Stimulated activated CD8-positive, alpha-beta memory T cell treated with anti-CD3 and anti-CD28 coated beads, Interleukin-15, amount 100 ng/mL, for 24 hours (primary cell): ENCODE measurements at regions not wholly inside any gene's neighbourhood (a gene's known extent, or its start where the extent isn't known, plus 50 kb on each side); places are given as distances from the start of the nearest gene placed in this dataset.
"Not testable (repeated sequence)": the region's sequence is repeated elsewhere in the genome, so short reads cannot be mapped to it uniquely, and the experiment has no call there.

ENCODE experiments used
- DNase-seq: peaks from one replicate; pipeline ENCODE4 v3.0.0-alpha.2; 2020; ENCODE audit warnings: low read depth

DNA sequence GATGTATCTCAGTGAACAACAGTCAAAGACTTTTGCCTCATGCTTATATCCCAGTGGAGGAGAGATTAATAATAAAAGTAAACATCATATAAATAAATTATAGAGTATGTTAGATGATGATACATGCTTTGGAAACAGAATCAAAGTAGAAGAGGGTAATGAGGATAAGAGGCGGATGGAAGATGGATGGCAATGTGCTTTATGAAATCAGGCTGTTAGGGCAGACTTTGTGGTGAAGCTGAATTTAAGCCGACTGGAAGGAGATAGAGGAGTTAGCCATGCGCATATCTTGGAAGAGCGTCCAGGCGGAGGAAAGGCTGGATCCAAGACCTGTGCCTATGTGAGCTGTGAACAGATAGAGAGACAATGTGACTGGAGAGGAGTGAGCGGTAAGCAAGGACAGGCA, 74.9 kb upstream of the GUCY1A1 start:
- DNase-seq = no peak

- no peak for DNase-seq
These were observed 75.7 kb upstream of the GUCY1A1 start for GRCh38 chr4:155590796-155591585.

GRCh38 chr4:155588437-155588836, 78.2 kb upstream of the GUCY1A1 start:
- no peak for DNase-seq

DNA sequence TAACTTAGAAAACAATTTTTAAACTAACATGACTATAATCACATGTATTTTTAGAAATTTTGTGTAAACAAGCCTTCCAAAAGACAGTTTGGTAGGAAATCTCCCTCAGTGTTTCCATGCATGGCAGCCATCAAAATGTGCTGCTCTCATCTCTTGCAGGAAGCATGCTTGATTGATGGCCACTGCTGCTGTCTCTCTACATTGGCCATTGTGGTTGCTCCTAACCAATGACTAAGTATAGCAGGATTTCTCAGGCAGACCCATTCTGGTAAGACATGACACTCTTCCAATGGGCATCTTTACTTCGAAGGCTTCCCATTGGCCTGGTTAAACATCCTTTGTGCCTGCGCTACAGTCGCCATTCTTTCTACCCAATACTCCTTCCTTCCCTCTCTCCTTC, 78.9 kb upstream of the GUCY1A1 start:
- DNase-seq = no peak

DNA sequence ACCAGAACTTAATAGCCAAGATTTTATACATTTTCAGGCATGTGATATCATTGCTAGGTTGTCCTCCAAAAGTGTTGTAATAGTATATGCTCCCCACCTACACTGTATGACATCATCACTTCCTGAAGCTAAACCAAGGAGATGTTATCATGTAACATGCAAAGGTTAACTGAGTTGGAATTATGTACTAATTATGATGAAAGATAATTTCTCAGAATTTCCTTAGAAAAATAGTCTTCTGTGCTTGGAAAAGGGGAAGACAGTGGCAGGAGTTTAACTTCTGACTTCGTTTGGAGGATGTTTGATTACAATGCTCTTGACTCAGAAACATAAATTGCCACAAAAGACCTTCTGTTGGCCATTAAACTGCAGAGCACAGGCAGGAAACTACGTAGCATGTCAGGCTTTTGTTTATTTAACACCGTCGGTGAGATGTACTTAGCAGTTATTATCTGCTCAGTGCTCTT, 83.6 kb upstream of the GUCY1A1 start:
- no peak for DNase-seq

DNA sequence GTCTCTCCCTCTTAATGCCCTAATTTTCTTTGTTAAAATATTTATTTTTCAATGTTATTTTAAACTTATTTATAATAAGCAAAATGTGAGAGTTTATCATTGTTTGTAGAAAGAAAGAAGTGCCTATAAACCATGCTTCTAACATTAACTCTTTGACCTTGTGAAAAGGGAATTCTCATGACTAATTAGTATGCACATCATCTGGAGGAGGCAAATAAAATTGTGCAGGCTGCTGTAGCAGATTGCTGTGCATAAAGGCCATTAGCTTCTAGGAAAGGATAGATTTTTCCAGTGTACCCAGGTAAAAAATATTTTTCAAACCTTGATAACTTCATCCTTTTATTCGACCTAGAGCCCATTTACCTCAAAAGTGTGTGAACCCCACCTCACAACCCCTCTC, 84.6 kb upstream of the GUCY1A1 start:
- no peak for DNase-seq

DNA sequence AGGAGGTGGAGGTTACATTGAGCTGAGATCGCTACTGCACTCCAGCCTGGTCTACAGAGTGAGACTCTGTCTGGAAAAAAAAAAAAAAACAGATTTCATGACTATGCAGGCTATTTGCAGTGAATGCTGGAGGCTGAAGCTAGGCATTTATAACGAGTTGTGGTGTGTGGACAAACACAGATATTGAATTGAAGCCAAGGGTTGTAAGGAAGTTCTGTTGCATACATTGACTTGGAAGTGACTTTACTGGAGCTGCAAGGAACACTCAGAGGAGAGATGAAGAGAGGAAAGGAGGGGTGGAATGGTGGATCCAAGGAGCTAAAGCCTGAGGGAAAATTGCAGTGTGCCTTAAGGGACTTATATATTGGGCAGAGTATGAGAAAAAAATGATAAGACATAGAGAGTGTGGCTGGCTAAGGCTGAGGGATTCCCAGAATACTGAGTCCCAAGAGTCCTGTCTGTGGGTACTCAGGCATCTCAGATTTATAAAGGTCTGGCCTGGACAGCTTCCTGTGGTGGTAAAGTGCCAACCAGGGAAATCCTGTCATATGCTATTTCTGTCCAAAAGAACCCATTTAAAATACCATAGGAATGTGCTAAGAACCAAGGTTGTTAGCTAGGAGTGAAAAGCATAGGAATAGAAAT, 87.8 kb upstream of the GUCY1A1 start:
- DNase-seq = no peak

GRCh38 chr4:155578219-155578618, 88.4 kb upstream of the GUCY1A1 start:
- no peak for DNase-seq

- DNase-seq = not testable (repeated sequence)
These were observed 92.3 kb upstream of the GUCY1A1 start for GRCh38 chr4:155574329-155574728.

DNA sequence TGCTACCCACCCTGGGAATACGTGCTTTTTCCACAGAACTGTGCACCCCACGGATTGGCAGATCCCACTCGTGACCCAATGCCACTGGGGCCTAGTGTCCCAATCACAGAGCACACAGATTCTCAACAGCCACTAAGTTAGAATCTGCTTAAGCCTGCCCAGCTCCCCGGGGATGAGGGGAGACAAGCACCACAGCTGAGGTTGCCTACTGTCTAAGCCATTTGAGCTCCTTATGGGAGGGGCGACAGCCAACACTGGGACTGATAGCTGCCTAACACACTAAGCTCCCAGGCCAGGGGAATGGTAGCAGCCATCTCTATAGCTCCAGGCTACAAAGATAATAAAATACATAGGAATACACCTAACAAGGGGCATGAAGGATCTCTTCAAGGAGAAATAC, 93.5 kb upstream of the GUCY1A1 start:
- no peak for DNase-seq

DNA sequence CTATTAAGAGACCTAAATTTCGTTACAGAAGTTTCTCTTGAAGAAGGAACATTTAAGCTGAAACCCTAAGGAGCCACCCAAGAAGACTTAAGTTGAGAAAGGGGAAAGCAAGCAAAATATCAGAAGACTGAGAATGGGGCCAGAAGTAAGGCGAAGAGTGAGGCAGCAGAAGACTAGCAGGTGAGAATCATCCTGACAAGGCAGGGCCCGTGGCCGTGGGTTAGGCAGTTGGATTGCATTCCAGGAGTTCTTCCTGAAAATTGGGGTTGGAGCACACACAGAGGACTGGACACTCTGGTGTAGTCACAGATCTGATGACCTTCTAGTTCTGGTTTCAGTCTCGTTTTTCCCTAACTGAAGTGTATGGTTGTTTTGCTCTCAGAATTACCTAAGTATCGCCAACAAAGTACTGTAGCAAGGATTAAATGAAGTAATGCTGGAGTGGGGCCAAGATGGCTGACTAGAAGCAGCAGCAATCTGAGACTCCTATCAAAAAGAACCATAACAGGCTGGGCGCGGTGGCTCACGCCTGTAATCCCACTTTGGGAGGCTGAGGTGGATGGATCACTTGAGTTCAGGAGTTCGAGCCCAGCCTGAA, 94.4 kb upstream of the GUCY1A1 start:
- no peak for DNase-seq

- no peak for DNase-seq
These were observed 95.3 kb upstream of the GUCY1A1 start for GRCh38 chr4:155571184-155571944.

- no peak for DNase-seq
These were observed 96.0 kb upstream of the GUCY1A1 start for GRCh38 chr4:155570661-155571060.

DNA sequence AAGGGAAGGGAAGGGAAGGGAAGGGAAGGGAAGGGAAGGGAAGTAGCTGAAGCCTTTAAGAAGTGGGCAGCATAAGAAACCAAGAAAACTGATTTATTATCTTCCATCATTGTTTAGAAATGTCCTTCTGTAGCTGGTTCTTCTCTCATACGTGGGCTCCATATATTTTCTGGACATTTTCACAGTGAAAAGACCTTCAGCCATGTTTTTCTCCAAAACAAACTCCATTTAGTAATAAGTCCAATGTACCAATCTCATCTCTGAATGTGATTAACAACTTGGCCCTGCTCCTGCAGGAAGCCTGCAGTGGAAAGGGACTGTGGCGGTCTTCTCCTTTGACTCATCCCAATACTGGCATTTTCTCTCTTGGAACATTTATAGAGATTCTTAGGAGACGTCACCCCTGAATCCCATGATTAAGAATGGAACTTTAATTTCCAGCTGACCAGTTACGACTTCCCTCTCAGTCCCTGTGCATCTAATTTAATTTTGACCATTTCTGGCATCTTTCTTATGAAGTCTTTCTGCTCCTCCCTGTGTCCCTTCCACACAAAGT, 96.6 kb upstream of the GUCY1A1 start:
- DNase-seq = no peak

DNA sequence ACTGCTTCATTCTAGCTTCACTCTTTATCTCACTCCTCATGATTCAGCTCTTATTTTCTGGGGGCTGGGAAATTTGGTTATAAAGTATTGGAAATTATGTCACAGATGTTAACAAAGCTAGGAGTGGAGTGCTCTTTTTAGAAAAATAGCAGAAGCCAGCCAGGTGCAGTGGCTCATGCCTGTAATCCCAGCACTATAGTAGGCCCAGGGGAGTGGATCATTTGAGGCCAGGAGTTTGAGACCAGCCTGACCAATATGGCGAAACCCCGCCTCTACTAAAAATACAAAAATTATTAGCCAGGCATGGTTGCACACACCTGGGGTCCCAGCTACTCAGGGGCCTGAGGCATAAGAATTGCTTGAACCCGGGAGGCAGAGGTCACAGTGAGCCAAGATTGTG, 97.2 kb upstream of the GUCY1A1 start:
- DNase-seq = no peak

DNA sequence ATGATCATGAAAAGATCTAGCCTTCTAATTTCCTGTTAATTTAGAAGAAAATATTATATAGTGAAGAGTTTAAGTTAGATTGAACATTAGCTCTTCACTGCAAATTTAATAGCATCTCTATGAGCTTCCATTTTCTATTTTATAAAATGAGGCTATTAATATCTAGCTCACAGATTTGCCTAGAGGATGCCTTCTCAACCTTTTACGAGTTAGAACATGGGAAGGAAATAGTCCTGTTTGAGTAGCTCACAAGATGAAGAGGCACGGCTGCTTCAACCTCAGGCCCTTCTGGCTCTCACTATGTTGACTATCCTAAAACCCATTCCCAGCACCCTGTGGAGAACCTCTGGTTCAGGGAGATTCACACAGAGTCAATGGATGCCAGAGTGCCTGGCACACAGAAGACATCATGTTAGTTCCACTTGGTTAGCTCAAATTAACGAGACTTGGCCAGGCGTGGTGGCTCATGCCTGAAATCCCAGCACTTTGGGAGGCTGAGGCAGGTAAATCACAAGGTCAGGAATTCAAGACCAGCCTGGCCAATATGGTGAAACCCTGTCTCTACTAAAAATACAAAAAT, 97.9 kb upstream of the GUCY1A1 start:
- DNase-seq = no peak

- DNase-seq = no peak
These were observed 100.3 kb upstream of the GUCY1A1 start for GRCh38 chr4:155566354-155566753.

DNA sequence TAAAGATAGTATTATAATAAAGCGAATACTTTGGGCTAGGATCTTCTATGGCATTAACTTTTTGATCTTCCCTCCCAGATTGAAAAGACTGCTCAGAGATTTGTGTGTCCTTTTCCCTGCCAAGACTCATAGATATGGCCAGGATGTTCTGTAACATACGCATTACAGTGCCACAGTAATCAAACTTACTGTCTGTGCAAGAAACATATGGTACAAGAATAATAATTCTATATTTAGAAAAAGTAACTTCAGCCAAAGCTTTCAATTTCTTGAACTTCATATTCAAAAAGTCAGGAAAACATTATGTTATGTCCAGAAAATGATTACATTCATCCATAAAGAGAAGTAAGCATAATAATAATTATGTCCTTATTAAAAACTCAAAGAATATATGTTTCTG, 100.9 kb upstream of the GUCY1A1 start:
- no peak for DNase-seq

DNA sequence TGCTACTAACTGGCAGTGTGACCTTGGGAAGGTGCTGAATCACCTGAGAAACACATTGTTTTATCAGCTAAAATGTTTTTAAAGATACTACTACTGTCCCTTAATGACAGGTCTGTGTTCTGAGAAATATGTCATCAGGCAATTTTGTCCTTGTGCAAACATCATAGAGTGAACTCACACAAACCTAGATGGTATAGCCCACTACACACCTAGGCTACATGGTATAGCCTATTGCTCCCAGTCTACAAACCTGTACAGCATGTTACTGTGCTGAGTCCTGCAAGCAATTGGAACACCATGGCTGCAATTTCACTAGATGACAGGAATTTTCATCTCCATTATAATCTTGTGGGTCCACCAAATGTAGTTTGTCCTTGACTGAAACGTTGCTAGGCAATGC, 101.3 kb upstream of the GUCY1A1 start:
- DNase-seq = no peak

DNA sequence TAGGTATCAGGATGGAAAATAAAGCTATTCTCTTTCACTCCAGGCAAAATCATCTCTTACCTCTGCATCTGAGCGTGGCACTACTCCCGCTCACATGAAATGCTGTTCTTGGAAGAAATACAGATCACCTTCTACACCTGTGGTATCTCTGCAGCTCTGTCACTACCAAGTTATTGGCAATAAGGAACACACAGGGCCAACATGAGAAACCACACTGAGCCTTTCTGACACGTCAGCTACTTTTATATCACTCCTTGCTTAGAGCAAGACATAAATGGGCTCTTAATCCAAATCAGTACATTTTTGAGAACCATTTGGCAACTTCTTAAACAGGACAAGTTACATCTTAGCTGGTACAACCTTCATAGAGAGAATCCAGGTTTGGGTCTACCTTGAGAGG, 101.8 kb upstream of the GUCY1A1 start:
- DNase-seq = no peak

GRCh38 chr4:155564086-155564485, 102.6 kb upstream of the GUCY1A1 start:
- no peak for DNase-seq

- DNase-seq = no peak
These were observed 106.7 kb upstream of the GUCY1A1 start for GRCh38 chr4:155559915-155560314.
